Peyer's patch (tissue), 4 donors: ENCODE measurements at regions not wholly inside any gene's neighbourhood (a gene's known extent, or its start where the extent isn't known, plus 50 kb on each side); places are given as distances from the start of the nearest gene placed in this dataset.

Experiments
- DNase-seq, 3 donors: peaks; one replicate each; pipeline ENCODE4 v3.0.0-alpha.2; 2017 to 2019
- H3K27ac ChIP-seq, 4 donors: fragments of 200-600 bp; sonication (generic); one replicate each; pipeline ENCODE4 v1.5.1; 2016 to 2019
- H3K27me3 ChIP-seq, 2 donors: fragments of 200-600 bp; sonication (generic); one replicate each; pipeline ENCODE4 v1.5.1; 2019
- H3K36me3 ChIP-seq, 3 donors: fragments of 200-600 bp; sonication (generic); one replicate each; pipeline ENCODE4 v1.5.1; 2016 to 2019
- H3K4me1 ChIP-seq, 4 donors: fragments of 200-600 bp; sonication (generic); one replicate each; pipeline ENCODE4 v1.5.1; 2016 to 2019
- H3K4me3 ChIP-seq, 4 donors: fragments of 200-600 bp; sonication (generic); 1 replicate in 3 of 4; 2 replicates in 1 of 4; pipeline ENCODE4 v1.5.1; 2016 to 2019; ENCODE audit warnings: mild to moderate bottlenecking in 1 of 4
- H3K9me3 ChIP-seq, 4 donors: fragments of 200-600 bp; sonication (generic); one replicate each; pipeline ENCODE4 v1.5.1; 2016 to 2019; ENCODE audit warnings: mild to moderate bottlenecking in 1 of 4
- POLR2A ChIP-seq, 2 donors: fragments of 450-650 bp; IDR thresholded peaks; one replicate each; pipeline ENCODE4 v1.5.1; 2017; ENCODE audit warnings: antibody characterized with exemption in 2 of 2, mild to moderate bottlenecking in 2 of 2, moderate library complexity in 2 of 2
- TF ChIP-seq, protein P1 (sequence below), 6 experiments: fragments of 450-650 bp in 4 of 6; fragments of 200-600 bp in 2 of 6; sonication (generic) in 1 of 6; IDR thresholded peaks; one replicate each; pipeline ENCODE4 v1.5.1; 2017 to 2019; ENCODE audit warnings: antibody characterized with exemption in 6 of 6, mild to moderate bottlenecking in 3 of 6, moderate library complexity in 1 of 6

- no peak for DNase-seq
- no peaks in the 10 kb centered on the region for H3K4me1 ChIP-seq
- H3K9me3 ChIP-seq = no peaks in the 10 kb centered on the region
- no peaks in the 10 kb centered on the region for H3K36me3 ChIP-seq
- H3K4me3 ChIP-seq = no peak overlapping the region
- no peaks in the 10 kb centered on the region for H3K27me3 ChIP-seq
- TF ChIP-seq POLR2A (IDR thresholded peaks at IDR 0.05) = no peak
- TF ChIP-seq, protein P1, sequence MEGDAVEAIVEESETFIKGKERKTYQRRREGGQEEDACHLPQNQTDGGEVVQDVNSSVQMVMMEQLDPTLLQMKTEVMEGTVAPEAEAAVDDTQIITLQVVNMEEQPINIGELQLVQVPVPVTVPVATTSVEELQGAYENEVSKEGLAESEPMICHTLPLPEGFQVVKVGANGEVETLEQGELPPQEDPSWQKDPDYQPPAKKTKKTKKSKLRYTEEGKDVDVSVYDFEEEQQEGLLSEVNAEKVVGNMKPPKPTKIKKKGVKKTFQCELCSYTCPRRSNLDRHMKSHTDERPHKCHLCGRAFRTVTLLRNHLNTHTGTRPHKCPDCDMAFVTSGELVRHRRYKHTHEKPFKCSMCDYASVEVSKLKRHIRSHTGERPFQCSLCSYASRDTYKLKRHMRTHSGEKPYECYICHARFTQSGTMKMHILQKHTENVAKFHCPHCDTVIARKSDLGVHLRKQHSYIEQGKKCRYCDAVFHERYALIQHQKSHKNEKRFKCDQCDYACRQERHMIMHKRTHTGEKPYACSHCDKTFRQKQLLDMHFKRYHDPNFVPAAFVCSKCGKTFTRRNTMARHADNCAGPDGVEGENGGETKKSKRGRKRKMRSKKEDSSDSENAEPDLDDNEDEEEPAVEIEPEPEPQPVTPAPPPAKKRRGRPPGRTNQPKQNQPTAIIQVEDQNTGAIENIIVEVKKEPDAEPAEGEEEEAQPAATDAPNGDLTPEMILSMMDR (IDR thresholded peaks at IDR 0.05) = no peak
- no peak overlapping the region for H3K27ac ChIP-seq
These were observed 313.9 kb downstream of the BARHL2 start for GRCh38 chr1:90402893-90403849.

- TF ChIP-seq POLR2A (IDR thresholded peaks at IDR 0.05) = no peak
- TF ChIP-seq, protein P1 (IDR thresholded peaks at IDR 0.05) = no peak
- H3K27ac ChIP-seq = no peak overlapping the region
- H3K9me3 ChIP-seq = no peaks in the 10 kb centered on the region
- no peak for DNase-seq
- no peak overlapping the region for H3K4me3 ChIP-seq
- H3K27me3 ChIP-seq = no peaks in the 10 kb centered on the region
- no peaks in the 10 kb centered on the region for H3K36me3 ChIP-seq
- no peaks in the 10 kb centered on the region for H3K4me1 ChIP-seq
These were observed 317.0 kb downstream of the BARHL2 start for GRCh38 chr1:90400131-90400530.

DNA sequence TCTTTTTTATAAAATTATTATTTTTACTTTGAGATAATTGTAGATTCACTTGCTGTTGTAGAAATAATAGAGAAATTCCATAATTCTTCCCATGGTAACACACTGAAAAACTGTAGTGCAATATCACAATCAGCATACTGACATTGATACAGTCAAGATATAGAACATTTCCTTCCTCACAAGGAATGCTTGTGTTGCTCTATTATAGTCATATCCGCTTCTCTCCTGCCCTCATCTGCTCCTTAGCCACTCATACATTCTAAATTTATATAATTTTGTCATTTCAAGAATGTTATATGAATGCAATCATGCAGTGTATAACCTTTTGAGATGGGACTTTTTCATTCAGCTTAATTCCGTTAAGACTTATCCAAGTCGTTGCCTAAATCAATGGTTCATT, 320.2 kb downstream of the BARHL2 start:
- Histone ChIP-seq H3K4me1 (no peaks in the 10 kb centered on the region), H3K4me3 (no peak overlapping the region), H3K36me3 (no peaks in the 10 kb centered on the region), H3K27me3 (no peaks in the 10 kb centered on the region), H3K9me3 (no peaks in the 10 kb centered on the region), H3K27ac (no peak overlapping the region)
- TF ChIP-seq POLR2A (IDR thresholded peaks at IDR 0.05) = no peak
- TF ChIP-seq, protein P1 (IDR thresholded peaks at IDR 0.05) = no peak
- no peak for DNase-seq

GRCh38 chr1:90394247-90394646, 322.9 kb downstream of the BARHL2 start:
- no peak overlapping the region for H3K4me3 ChIP-seq
- TF ChIP-seq, protein P1 (IDR thresholded peaks at IDR 0.05) = no peak
- TF ChIP-seq POLR2A (IDR thresholded peaks at IDR 0.05) = no peak

DNA sequence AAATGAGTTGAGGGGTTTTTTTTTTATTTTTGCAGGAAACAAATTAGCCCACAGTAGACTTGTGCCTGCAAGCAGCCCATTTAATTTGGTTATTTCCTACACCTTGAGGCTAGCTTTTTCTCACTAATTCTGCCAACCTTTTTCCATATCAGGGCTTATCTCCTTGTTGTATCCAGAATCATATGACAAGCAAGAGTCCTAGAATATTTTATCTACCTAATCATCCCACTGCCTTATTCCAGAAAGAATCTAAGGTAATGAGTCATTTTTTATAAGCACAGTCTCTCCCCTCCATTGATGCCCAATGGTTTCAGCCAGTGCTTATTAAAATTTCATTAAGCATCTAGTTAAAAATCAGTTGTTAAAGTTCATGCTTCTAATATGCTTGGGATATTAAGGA, 324.1 kb downstream of the BARHL2 start:
- H3K27me3 ChIP-seq = no peaks in the 10 kb centered on the region
- H3K4me3 ChIP-seq = no peak overlapping the region
- H3K4me1 ChIP-seq = no peaks in the 10 kb centered on the region
- no peaks in the 10 kb centered on the region for H3K9me3 ChIP-seq
- DNase-seq = no peak
- no peak for TF ChIP-seq POLR2A (IDR thresholded peaks at IDR 0.05)
- TF ChIP-seq, protein P1 (IDR thresholded peaks at IDR 0.05) = no peak
- no peak overlapping the region for H3K27ac ChIP-seq
- H3K36me3 ChIP-seq = no peaks in the 10 kb centered on the region

More at GRCh38 chr1:90394247-90394646, 322.9 kb downstream of the BARHL2 start:
- H3K36me3 ChIP-seq = no peaks in the 10 kb centered on the region
- H3K9me3 ChIP-seq = no peaks in the 10 kb centered on the region
- H3K27ac ChIP-seq = no peak overlapping the region
- no peak for DNase-seq
- no peaks in the 10 kb centered on the region for H3K27me3 ChIP-seq
- H3K4me1 ChIP-seq = no peaks in the 10 kb centered on the region
